PC-3 (cell line): ENCODE measurements at regions not wholly inside any gene's neighbourhood (a gene's known extent, or its start where the extent isn't known, plus 50 kb on each side); places are given as distances from the start of the nearest gene placed in this dataset.

Experiments
- ATAC-seq: fragments of 200-7000 bp; cut with Tn5 transposase; 2 replicates; pipeline ENCODE4 v1.9.1; 2020; ENCODE audit warnings: mild to moderate bottlenecking, moderate library complexity
- BruUV-seq: library from RNA; stranded (reverse); fragments of 400-500 nt; replicated peaks from 2 replicates; lab custom pipeline; 2021; lab: Mats Ljungman, UMichigan
- CTCF ChIA-PET: fragments of 300-600 bp; sonication (Branson Sonifier 250); formaldehyde crosslinking; loops from one replicate; lab custom pipeline; 2022; ENCODE audit warnings: antibody characterized with exemption; lab: Charles Lee
- POLR2A ChIA-PET: fragments of 300-600 bp; sonication (Branson Sonifier 250); formaldehyde crosslinking; loops from one replicate; lab custom pipeline; 2022; ENCODE audit warnings: antibody characterized with exemption; ENCODE audit not compliant: unreplicated experiment; lab: Charles Lee
- DNase-seq: peaks from one replicate; pipeline ENCODE4 v3.0.0-alpha.2; 2015
- H2AFZ ChIP-seq: fragments of 300-600 bp; sonication (generic); 2 replicates; pipeline ENCODE4 v1.6.0; 2016; ENCODE audit warnings: antibody characterized with exemption, low read length
- H3F3A ChIP-seq: fragments of 300-600 bp; sonication (generic); one replicate; pipeline ENCODE4 v1.6.0; 2017; ENCODE audit warnings: antibody characterized with exemption, low read length, control low read depth, mild to moderate bottlenecking; ENCODE audit not compliant: unreplicated experiment
- H3K27ac ChIP-seq: fragments of 300-600 bp; sonication (generic); 2 replicates; pipeline ENCODE4 v1.5.1; 2016; ENCODE audit warnings: mild to moderate bottlenecking, low read length
- H3K27me3 ChIP-seq: fragments of 300-600 bp; sonication (generic); 2 replicates; pipeline ENCODE4 v1.6.1; 2016; ENCODE audit warnings: low read length, mixed read lengths
- H3K36me3 ChIP-seq: fragments of 300-600 bp; sonication (generic); 2 replicates; pipeline ENCODE4 v1.6.1; 2016; ENCODE audit warnings: low read depth, mixed run types, low read length, mixed read lengths
- H3K4me1 ChIP-seq: fragments of 300-600 bp; sonication (generic); 2 replicates; pipeline ENCODE4 v1.5.1; 2016; ENCODE audit warnings: low read length; ENCODE audit not compliant: insufficient read depth
- H3K4me2 ChIP-seq: fragments of 300-600 bp; sonication (generic); 2 replicates; pipeline ENCODE4 v1.6.0; 2016; ENCODE audit warnings: low read length
- H3K4me3 ChIP-seq: fragments of 300-600 bp; sonication (generic); 2 replicates; pipeline ENCODE4 v1.5.1; 2016; ENCODE audit warnings: mild to moderate bottlenecking, low read length, mixed read lengths
- H3K79me2 ChIP-seq: fragments of 300-600 bp; sonication (generic); 2 replicates; pipeline ENCODE4 v1.6.1; 2017; ENCODE audit warnings: low read length, mixed read lengths
- H3K9ac ChIP-seq: fragments of 300-600 bp; sonication (generic); 2 replicates; pipeline ENCODE4 v1.6.0; 2016; ENCODE audit warnings: mild to moderate bottlenecking, low read length
- H3K9me2 ChIP-seq: fragments of 300-600 bp; sonication (generic); replicated peaks from 2 replicates; pipeline ENCODE4 v1.6.1; 2016; ENCODE audit warnings: mixed run types, low read length, mixed read lengths
- H3K9me3 ChIP-seq: fragments of 300-600 bp; sonication (generic); 2 replicates; pipeline ENCODE4 v1.6.1; 2016; ENCODE audit warnings: low read length, mixed read lengths
- H4K20me1 ChIP-seq: fragments of 300-600 bp; sonication (generic); 2 replicates; pipeline ENCODE4 v1.6.1; 2016; ENCODE audit warnings: low read length, mixed read lengths
- EZH2 ChIP-seq: fragments of 300-600 bp; sonication (generic); IDR thresholded peaks from one replicate; pipeline ENCODE4 v1.6.1; 2017; ENCODE audit warnings: antibody characterized with exemption, mild to moderate bottlenecking, low read length; ENCODE audit not compliant: unreplicated experiment
- EZH2phosphoT487 ChIP-seq: fragments of 300-600 bp; sonication (generic); IDR thresholded peaks from 2 replicates; pipeline ENCODE4 v1.6.1; 2018; ENCODE audit warnings: mild to moderate bottlenecking, antibody characterized with exemption, low read length, borderline replicate concordance
- intact Hi-C: fragments of 100-400 bp; cut with micrococcal nuclease; formaldehyde crosslinking; loops from 2 replicates; pipeline ENCODE4 v1.9.0; 2023
- TF ChIP-seq, protein P1 (sequence below): fragments of 300-600 bp; sonication (generic); conservative IDR thresholded peaks from 2 replicates; pipeline ENCODE4 v1.5.1; 2017; ENCODE audit warnings: antibody characterized with exemption, low read depth, mild to moderate bottlenecking, low read length

- H3K27ac ChIP-seq, result no peak overlapping the region
- no peaks in the 10 kb centered on the region for H3K79me2 ChIP-seq
- ChIA-PET CTCF (no interaction called here), POLR2A (no interaction called here)
- BruUV-seq, result no TSS peak
- DNase-seq (no peak), ATAC-seq (no peak)
- H4K20me1 ChIP-seq, result no peaks in the 10 kb centered on the region
- no peak overlapping the region for H2AFZ ChIP-seq
- H3K27me3 ChIP-seq, result peaks cover 39% of the 10 kb centered on the region
- H3K4me3 ChIP-seq, result no peak overlapping the region
- no peak overlapping the region for H3K9ac ChIP-seq
- H3F3A ChIP-seq, result no peaks in the 10 kb centered on the region
- no peaks in the 10 kb centered on the region for H3K4me1 ChIP-seq
- H3K4me2 ChIP-seq, result no peak overlapping the region
- intact Hi-C loops, result no loop called here
- no peaks in the 10 kb centered on the region for H3K9me2 ChIP-seq
- TF ChIP-seq, protein P1, sequence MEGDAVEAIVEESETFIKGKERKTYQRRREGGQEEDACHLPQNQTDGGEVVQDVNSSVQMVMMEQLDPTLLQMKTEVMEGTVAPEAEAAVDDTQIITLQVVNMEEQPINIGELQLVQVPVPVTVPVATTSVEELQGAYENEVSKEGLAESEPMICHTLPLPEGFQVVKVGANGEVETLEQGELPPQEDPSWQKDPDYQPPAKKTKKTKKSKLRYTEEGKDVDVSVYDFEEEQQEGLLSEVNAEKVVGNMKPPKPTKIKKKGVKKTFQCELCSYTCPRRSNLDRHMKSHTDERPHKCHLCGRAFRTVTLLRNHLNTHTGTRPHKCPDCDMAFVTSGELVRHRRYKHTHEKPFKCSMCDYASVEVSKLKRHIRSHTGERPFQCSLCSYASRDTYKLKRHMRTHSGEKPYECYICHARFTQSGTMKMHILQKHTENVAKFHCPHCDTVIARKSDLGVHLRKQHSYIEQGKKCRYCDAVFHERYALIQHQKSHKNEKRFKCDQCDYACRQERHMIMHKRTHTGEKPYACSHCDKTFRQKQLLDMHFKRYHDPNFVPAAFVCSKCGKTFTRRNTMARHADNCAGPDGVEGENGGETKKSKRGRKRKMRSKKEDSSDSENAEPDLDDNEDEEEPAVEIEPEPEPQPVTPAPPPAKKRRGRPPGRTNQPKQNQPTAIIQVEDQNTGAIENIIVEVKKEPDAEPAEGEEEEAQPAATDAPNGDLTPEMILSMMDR, result no peak
- no peak for TF ChIP-seq EZH2
- no peak for TF ChIP-seq EZH2phosphoT487
- no peaks in the 10 kb centered on the region for H3K9me3 ChIP-seq
- H3K36me3 ChIP-seq, result no peaks in the 10 kb centered on the region
Measured at GRCh38 chr3:73291541-73291940, 230.1 kb downstream of the EBLN2 start.

- intact Hi-C loops, result no loop called here
- no peak overlapping the region for H3K4me2 ChIP-seq
- no peaks in the 10 kb centered on the region for H3K9me3 ChIP-seq
- TF ChIP-seq EZH2phosphoT487, result no peak
- no peak for TF ChIP-seq EZH2
- no peak overlapping the region for H2AFZ ChIP-seq
- H4K20me1 ChIP-seq, result no peaks in the 10 kb centered on the region
- ChIA-PET POLR2A (no interaction called here), CTCF (no interaction called here)
- H3K79me2 ChIP-seq, result no peaks in the 10 kb centered on the region
- DNase-seq (no peak), ATAC-seq (no peak)
- no peak overlapping the region for H3K4me3 ChIP-seq
- peaks cover 45% of the 10 kb centered on the region for H3K27me3 ChIP-seq
- no TSS peak for BruUV-seq
- H3K4me1 ChIP-seq, result no peaks in the 10 kb centered on the region
- H3K9ac ChIP-seq, result no peak overlapping the region
- H3K36me3 ChIP-seq, result no peaks in the 10 kb centered on the region
- no peaks in the 10 kb centered on the region for H3K9me2 ChIP-seq
- no peak overlapping the region for H3K27ac ChIP-seq
- no peaks in the 10 kb centered on the region for H3F3A ChIP-seq
Measured at GRCh38 chr3:73292220-73292619, 230.8 kb downstream of the EBLN2 start.

DNA sequence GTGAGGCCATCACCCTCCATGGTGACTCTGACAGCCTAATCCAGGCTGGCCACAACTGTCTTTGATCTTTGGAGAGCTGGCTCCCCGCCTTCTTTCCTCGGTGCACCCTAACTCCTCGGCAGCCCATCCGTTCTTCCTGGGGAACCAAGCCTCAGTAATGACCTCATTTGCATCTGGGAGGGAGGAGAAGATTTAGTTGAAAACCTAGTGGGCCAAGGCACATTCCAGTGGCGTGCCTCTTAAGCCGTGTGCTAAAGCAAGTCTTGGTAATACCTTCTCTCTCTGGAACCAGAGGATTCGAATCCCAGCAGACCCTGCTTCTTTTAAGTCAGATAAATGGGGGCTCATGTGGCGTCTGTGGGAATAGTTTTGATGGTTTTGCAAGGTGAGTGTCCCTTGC is 233.1 kb downstream of the EBLN2 start:
- POLR2A ChIA-PET, result no interaction called here
- Histone ChIP-seq H3K9me3 (no peaks in the 10 kb centered on the region), H3K27ac (no peak overlapping the region), H3K4me1 (no peaks in the 10 kb centered on the region), H3K79me2 (no peaks in the 10 kb centered on the region), H3K9ac (no peak overlapping the region), H3K27me3 (peaks cover 66% of the 10 kb centered on the region), H3K4me2 (no peak overlapping the region), H3K4me3 (no peak overlapping the region), H3K36me3 (no peaks in the 10 kb centered on the region), H3K9me2 (no peaks in the 10 kb centered on the region), H4K20me1 (no peaks in the 10 kb centered on the region), H2AFZ (no peak overlapping the region), H3F3A (no peaks in the 10 kb centered on the region)
- BruUV-seq, result no TSS peak
- intact Hi-C loops, result no loop called here
- CTCF ChIA-PET, result no interaction called here
- no peak for ATAC-seq
- DNase-seq, result no peak
- no peak for TF ChIP-seq EZH2
- TF ChIP-seq EZH2phosphoT487, result no peak
- TF ChIP-seq, protein P1, result no peak
